ENCODE measurements at regions not wholly inside any gene's neighbourhood (a gene's known extent, or its start where the extent isn't known, plus 50 kb on each side); places are given as distances from the start of the nearest gene placed in this dataset.

DNA sequence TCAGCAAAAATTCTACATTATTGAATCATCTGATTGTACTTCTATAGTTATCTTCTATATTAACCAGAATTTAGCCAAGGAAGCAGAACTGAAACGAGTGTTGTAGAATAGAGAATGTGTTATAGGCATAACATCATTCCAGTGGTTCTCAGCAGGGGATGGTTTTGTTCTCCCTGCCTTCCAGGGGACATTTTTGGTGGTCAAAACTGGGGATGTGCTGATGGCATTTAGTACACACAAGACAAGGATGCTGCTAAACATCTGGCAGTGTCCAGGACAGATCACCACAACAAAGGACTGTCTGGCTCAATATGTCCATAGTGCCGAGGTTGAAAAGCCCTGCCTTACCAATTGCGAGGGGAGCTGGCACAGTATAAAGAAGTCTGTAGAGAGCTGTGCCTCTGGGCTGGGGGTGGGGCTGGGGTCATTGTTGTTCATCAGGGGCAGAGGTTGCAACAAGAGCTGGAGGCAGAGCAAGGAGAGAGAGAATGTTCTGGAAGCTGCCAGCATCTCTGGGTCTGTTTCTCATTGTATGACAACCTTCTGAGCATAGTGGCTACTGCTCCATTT is 1472.8 kb downstream of the AACS start:
- Histone ChIP-seq H2BK5ac (ENCODE audit: insufficient read length, low read length) (no peak overlapping the region), H2BK120ac (ENCODE audit: low read depth, low read length, poor library complexity, severe bottlenecking) (no peak overlapping the region), H3K4me1 (ENCODE audit: insufficient read depth, low read length) (no peaks in the 10 kb centered on the region), H3K27ac (ENCODE audit: insufficient read length, low read depth, low read length) (no peak overlapping the region), H4K5ac (ENCODE audit: insufficient read length, low read depth, low read length) (no peak overlapping the region), H3K23me2 (ENCODE audit: insufficient read length, low read depth, low read length, poor library complexity, severe bottlenecking) (no peaks in the 10 kb centered on the region), H3K79me2 (ENCODE audit: insufficient read depth, low read length) (no peaks in the 10 kb centered on the region), H3K4ac (ENCODE audit: low read depth, low read length) (no peak overlapping the region), H2AFZ (ENCODE audit: low read length) (no peak overlapping the region), H2BK12ac (ENCODE audit: insufficient read length, low read depth, low read length) (no peak overlapping the region), H4K20me1 (ENCODE audit: control insufficient read depth, insufficient read depth, insufficient read length) (no peaks in the 10 kb centered on the region), H3K9ac (ENCODE audit: extremely low read depth, insufficient read length, low read length) (no peak overlapping the region), H2BK20ac (ENCODE audit: low read depth, low read length, poor library complexity, severe bottlenecking) (no peak overlapping the region), H3K18ac (ENCODE audit: insufficient read length, low read depth, low read length) (no peak overlapping the region), H3K79me1 (ENCODE audit: insufficient read depth, low read depth, low read length, poor library complexity, severe bottlenecking) (no peaks in the 10 kb centered on the region), H3K23ac (ENCODE audit: insufficient read length, low read depth, low read length) (no peak overlapping the region), H2AK5ac (ENCODE audit: insufficient read length, low read length) (no peak overlapping the region), H3K9me3 (ENCODE audit: control insufficient read depth, low read depth, low read length) (no peaks in the 10 kb centered on the region), H3K56ac (ENCODE audit: insufficient read length, low read depth, low read length) (no peak overlapping the region), H3K14ac (ENCODE audit: insufficient read depth, low read length) (no peak overlapping the region), H2BK15ac (ENCODE audit: low read depth, low read length) (no peak overlapping the region), H3K27me3 (ENCODE audit: insufficient read depth, low read length) (no peaks in the 10 kb centered on the region), H4K8ac (replicated peaks; ENCODE audit: insufficient read length, low read depth, low read length) (no peak overlapping the region), H3K4me2 (ENCODE audit: insufficient read depth, insufficient read length, low read length) (no peak overlapping the region), H4K91ac (ENCODE audit: insufficient read length, low read depth, low read length) (no peak overlapping the region), H3T11ph (ENCODE audit: low read length) (no peak overlapping the region)
- peaks cover 2 to 4% of the 10 kb centered on the region in 2 experiments; a peak in 3 of 4 replicates for H3K4me1 Mint-ChIP-seq
- H3K4me3 Mint-ChIP-seq: no peak overlapping the region
- WGBS (ENCODE audit: extremely low coverage, insufficient read length, low lambda C conversion rate): no CpG with 5 or more reads among the region's 3 CpGs
- no peak for TF ChIP-seq CTCF (conservative IDR thresholded peaks at IDR 0.05)
- H3K27me3 Mint-ChIP-seq (ENCODE audit: low read depth): no peaks in the 10 kb centered on the region; the same call in 1 of the 2 replicates
- H3K27ac Mint-ChIP-seq: peak overlapping the region in 1 of 3 experiments; percentile 87; a peak in 1 of 7 replicates
- DNase-seq: no peak
- H3K9me3 Mint-ChIP-seq: no peaks in the 10 kb centered on the region; a peak in 2 of 5 replicates
- no peaks in the 10 kb centered on the region for H3K36me3 Mint-ChIP-seq (ENCODE audit: insufficient read depth in 1 of 3, low read depth in 3 of 3)

All from H9 (cell line).